ENCODE measurements at regions not wholly inside any gene's neighbourhood (a gene's known extent, or its start where the extent isn't known, plus 50 kb on each side); places are given as distances from the start of the nearest gene placed in this dataset.

DNA sequence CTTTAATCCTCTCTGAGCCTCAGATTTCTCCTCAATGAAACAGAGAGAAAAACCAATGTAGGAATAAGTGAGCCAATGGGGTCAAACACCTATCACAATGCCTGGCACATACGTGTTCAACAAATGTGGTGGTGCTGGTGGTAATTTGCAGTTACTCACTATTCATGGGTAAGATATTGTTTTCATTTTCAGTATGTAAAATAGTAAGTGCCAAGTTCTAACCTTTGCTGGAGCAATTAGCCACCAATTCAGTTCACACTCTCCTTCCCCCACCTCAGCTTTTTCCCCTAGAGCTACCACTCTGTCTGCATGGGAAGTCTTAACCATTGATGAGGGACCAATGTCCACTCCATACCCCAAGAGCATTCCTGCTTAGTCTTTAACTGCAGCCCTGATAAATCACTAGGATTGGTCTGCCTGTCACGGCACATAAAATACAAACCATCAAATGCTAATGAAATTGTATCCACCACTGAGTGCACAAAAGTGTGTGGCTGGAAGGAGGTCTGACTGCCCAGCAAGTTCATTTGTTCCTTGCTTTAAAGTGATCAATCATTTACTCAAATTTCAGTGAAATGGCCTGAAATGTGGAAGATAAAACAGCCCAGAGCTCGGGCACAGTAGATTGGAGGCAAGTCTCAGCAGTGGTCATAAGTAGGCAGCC is 187.4 kb upstream of the API5 start:
- H3K36me3 ChIP-seq (replicated peaks; ENCODE audit: insufficient read depth, low read length), result no peaks in the 10 kb centered on the region
- H3K9ac ChIP-seq (ENCODE audit: low read length), result no peak overlapping the region
- no peak overlapping the region for H3K4me2 ChIP-seq (ENCODE audit: low read depth, low read length)
- H3K27ac ChIP-seq (ENCODE audit: low read length), result no peak overlapping the region
- no peaks in the 10 kb centered on the region for H3K27me3 ChIP-seq (replicated peaks; ENCODE audit: insufficient read depth, low read length)
- H3K79me2 ChIP-seq (ENCODE audit: low read length), result no peaks in the 10 kb centered on the region
- no peaks in the 10 kb centered on the region for H3K9me3 ChIP-seq (replicated peaks; ENCODE audit: insufficient read depth, low read length)
- H3K4me1 ChIP-seq (ENCODE audit: low read length), result no peaks in the 10 kb centered on the region
- no peak overlapping the region for H2AFZ ChIP-seq (ENCODE audit: low read length)
- H4K20me1 ChIP-seq (ENCODE audit: insufficient read depth, low read length), result no peaks in the 10 kb centered on the region
- TF ChIP-seq, protein P1, sequence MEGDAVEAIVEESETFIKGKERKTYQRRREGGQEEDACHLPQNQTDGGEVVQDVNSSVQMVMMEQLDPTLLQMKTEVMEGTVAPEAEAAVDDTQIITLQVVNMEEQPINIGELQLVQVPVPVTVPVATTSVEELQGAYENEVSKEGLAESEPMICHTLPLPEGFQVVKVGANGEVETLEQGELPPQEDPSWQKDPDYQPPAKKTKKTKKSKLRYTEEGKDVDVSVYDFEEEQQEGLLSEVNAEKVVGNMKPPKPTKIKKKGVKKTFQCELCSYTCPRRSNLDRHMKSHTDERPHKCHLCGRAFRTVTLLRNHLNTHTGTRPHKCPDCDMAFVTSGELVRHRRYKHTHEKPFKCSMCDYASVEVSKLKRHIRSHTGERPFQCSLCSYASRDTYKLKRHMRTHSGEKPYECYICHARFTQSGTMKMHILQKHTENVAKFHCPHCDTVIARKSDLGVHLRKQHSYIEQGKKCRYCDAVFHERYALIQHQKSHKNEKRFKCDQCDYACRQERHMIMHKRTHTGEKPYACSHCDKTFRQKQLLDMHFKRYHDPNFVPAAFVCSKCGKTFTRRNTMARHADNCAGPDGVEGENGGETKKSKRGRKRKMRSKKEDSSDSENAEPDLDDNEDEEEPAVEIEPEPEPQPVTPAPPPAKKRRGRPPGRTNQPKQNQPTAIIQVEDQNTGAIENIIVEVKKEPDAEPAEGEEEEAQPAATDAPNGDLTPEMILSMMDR (IDR thresholded peaks at IDR 0.05; ENCODE audit: low read length), result no peak
- TF ChIP-seq EZH2phosphoT487 (IDR thresholded peaks at IDR 0.05; ENCODE audit: low read length), result no peak
- no peak for TF ChIP-seq EZH2 (optimal IDR thresholded peaks at IDR 0.05; ENCODE audit: low read depth, low read length)
- DNase-seq, result no peak
- no peaks in the 10 kb centered on the region for H3K9me2 ChIP-seq (replicated peaks; ENCODE audit: insufficient read depth, low read length)
- no peak overlapping the region for H3K4me3 ChIP-seq (ENCODE audit: low read length)
- no peaks in the 10 kb centered on the region for H3F3A ChIP-seq (ENCODE audit: insufficient read depth, low read length)

DNA sequence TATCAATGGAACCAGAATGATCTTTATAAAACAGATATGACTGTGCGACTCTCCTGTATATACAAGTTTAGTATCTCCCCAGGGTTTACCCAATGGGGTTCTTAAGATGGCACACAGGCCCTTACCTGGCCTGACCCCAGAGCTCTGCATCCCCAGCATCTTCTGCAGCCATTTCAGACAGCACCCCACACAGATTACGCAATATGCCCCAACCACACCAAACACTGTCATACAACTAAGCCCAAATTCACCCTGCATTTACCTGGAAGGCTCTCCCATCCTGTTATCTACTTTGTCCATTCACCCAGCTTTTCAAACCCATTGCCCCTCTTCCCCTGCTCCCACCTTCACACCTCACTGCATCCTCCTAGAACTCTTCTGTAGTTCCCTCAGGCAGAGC is 182.5 kb upstream of the API5 start:
- H3K27ac ChIP-seq (ENCODE audit: low read length), result no peak overlapping the region
- H3K36me3 ChIP-seq (replicated peaks; ENCODE audit: insufficient read depth, low read length), result no peaks in the 10 kb centered on the region
- H2AFZ ChIP-seq (ENCODE audit: low read length), result no peak overlapping the region
- no peak overlapping the region for H3K4me3 ChIP-seq (ENCODE audit: low read length)
- no peaks in the 10 kb centered on the region for H3F3A ChIP-seq (ENCODE audit: insufficient read depth, low read length)
- no peaks in the 10 kb centered on the region for H4K20me1 ChIP-seq (ENCODE audit: insufficient read depth, low read length)
- H3K9ac ChIP-seq (ENCODE audit: low read length), result no peak overlapping the region
- no peaks in the 10 kb centered on the region for H3K79me2 ChIP-seq (ENCODE audit: low read length)
- no peaks in the 10 kb centered on the region for H3K4me1 ChIP-seq (ENCODE audit: low read length)
- no peaks in the 10 kb centered on the region for H3K27me3 ChIP-seq (replicated peaks; ENCODE audit: insufficient read depth, low read length)
- H3K9me3 ChIP-seq (replicated peaks; ENCODE audit: insufficient read depth, low read length), result no peaks in the 10 kb centered on the region
- H3K9me2 ChIP-seq (replicated peaks; ENCODE audit: insufficient read depth, low read length), result no peaks in the 10 kb centered on the region
- DNase-seq, result no peak
- TF ChIP-seq, protein P1 (IDR thresholded peaks at IDR 0.05; ENCODE audit: low read length), result no peak
- TF ChIP-seq EZH2phosphoT487 (IDR thresholded peaks at IDR 0.05; ENCODE audit: low read length) (no peak), EZH2 (optimal IDR thresholded peaks at IDR 0.05; ENCODE audit: low read depth, low read length) (no peak)
- no peak overlapping the region for H3K4me2 ChIP-seq (ENCODE audit: low read depth, low read length)

- Histone ChIP-seq H3K27me3 (replicated peaks; ENCODE audit: insufficient read depth, low read length) (no peaks in the 10 kb centered on the region), H3K9me2 (replicated peaks; ENCODE audit: insufficient read depth, low read length) (no peaks in the 10 kb centered on the region), H3K4me3 (ENCODE audit: low read length) (no peak overlapping the region), H3F3A (ENCODE audit: insufficient read depth, low read length) (no peaks in the 10 kb centered on the region), H2AFZ (ENCODE audit: low read length) (no peak overlapping the region), H3K4me2 (ENCODE audit: low read depth, low read length) (no peak overlapping the region), H3K4me1 (ENCODE audit: low read length) (no peaks in the 10 kb centered on the region), H3K79me2 (ENCODE audit: low read length) (no peaks in the 10 kb centered on the region), H3K27ac (ENCODE audit: low read length) (no peak overlapping the region), H3K9me3 (replicated peaks; ENCODE audit: insufficient read depth, low read length) (no peaks in the 10 kb centered on the region), H3K36me3 (replicated peaks; ENCODE audit: insufficient read depth, low read length) (no peaks in the 10 kb centered on the region), H3K9ac (ENCODE audit: low read length) (no peak overlapping the region), H4K20me1 (ENCODE audit: insufficient read depth, low read length) (no peaks in the 10 kb centered on the region)
- no peak for DNase-seq
- TF ChIP-seq EZH2 (optimal IDR thresholded peaks at IDR 0.05; ENCODE audit: low read depth, low read length) (no peak), EZH2phosphoT487 (IDR thresholded peaks at IDR 0.05; ENCODE audit: low read length) (no peak)
- TF ChIP-seq, protein P1 (IDR thresholded peaks at IDR 0.05; ENCODE audit: low read length), result no peak
These were observed 181.2 kb upstream of the API5 start for GRCh38 chr11:43130616-43131015.

All from MM.1S (cell line).